Esophagus mucosa (tissue), 1 donor: ENCODE measurements at regions not wholly inside any gene's neighbourhood (a gene's known extent, or its start where the extent isn't known, plus 50 kb on each side); places are given as distances from the start of the nearest gene placed in this dataset.
A peak's percentile ranks its signal among the peaks of the same experiment; 100 is the strongest.

ENCODE experiments used
- ATAC-seq: fragments of 200-7000 bp; cut with Tn5 transposase; one replicate; pipeline ENCODE4 v1.9.1; 2020
- donor health status: DM: yes; HTN: yes; CAD: no.

- no peak for ATAC-seq
These were observed 76.8 kb upstream of the CIBAR2 start for GRCh38 chr16:85188822-85189672.

DNA sequence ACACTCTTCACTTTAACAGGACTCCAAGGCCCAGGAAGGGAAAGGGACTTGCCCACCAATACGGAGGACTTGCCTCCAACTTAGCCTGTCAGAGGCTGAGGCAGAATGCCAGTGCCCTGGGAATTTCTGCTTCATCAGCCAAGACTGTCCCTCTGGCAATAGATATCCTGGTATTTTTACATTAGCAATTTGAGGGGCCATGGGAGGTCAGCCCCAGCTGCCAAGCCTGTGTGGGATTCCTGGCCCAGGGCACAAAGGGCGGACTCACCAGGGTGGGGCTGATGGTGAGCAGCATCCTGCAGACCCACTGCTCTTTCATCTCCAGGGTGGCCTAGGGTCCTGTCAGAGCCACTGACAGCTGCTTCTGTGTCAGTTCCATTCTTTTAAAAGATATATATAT lies 78.3 kb upstream of the CIBAR2 start:
- ATAC-seq = no peak

- ATAC-seq = no peak
These were observed 79.2 kb upstream of the CIBAR2 start for GRCh38 chr16:85191341-85191965.

- ATAC-seq = peak; percentile 32
These were observed 80.2 kb upstream of the CIBAR2 start for GRCh38 chr16:85192238-85193114.

- no peak for ATAC-seq
These were observed 80.8 kb upstream of the CIBAR2 start for GRCh38 chr16:85193115-85193493.

DNA sequence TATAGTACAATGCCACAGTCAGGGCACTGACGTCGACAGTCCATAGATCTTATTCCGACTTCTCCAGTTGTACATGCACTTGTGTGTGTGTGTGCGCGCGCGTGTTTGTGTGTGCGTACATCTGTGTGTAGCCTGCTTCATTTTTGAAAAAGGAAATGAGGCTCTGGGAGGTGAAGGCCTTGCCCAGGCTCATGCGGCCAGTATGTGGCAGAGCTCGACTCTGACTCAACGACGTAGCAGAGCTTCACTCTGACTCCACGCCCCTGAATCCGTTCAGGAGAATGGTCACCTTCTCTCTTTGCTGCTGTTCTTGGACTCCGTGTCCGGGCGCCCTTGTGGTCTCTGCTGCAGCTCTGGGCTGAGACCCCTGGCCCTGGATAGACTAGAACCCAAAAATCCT lies 81.6 kb upstream of the CIBAR2 start:
- ATAC-seq = no peak

- no peak for ATAC-seq
These were observed 82.3 kb upstream of the CIBAR2 start for GRCh38 chr16:85194307-85195270.

DNA sequence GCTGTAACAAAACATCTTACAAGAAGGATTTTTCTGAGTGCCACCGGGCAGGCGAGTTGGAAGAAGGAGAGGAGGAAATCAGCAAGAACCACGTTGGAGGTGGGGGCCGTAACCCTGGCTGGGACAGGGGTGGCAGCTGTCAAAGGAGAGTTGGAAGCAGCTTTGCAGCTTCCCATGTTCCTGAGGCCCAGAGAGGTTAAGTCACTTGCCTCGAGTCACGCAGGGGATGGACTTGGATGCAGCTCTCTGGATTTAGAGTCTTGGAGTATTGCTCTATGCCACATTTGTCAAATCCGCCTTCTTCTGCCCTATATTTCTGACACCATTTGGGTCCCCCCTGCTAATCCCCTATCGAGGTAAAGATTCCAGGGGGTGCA lies 83.0 kb upstream of the CIBAR2 start:
- no peak for ATAC-seq

DNA sequence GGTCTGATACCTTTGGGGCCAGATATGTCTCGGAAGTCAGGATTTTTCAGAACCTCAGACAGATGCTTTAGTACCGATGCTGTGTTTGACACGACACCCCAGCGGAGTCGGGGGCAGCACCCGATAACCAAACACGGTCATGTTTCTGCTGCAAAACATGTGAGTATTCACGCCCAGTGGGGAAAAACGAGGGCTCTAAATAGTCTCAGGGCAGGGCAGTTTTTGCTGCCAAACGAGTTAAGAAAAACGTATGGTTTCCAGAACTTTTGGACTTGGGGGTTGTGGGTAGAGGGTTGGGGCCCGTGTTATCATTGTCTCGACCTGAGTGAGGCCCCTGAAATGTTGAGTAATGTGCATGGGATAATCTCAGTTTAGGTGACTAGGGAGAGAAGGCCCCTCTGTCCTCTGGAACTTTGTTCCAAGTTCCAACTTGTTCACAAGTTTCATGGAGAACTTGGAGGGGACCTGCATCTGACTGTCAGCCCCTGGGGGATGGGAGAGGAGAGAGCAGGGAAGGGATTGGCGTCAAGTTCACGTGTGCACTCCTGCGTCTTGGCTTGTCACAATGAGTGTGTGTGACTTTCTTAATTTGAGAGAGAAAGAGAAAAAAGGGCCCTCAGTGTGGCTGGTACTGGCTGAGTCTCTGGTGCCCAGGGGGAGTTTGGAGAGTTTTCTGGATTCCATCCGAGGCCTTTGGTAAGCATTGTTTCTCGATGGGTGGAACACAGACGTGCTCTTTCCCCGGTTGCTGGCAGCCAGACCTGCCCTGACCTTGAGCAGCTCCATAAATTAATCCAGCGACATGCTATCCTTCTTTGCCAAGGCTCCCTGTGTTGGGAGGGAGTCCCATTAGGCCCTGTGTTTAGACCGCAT lies 83.9 kb upstream of the CIBAR2 start:
- ATAC-seq = peak; percentile 23

- ATAC-seq = no peak
These were observed 84.7 kb upstream of the CIBAR2 start for GRCh38 chr16:85196976-85197375.

- no peak for ATAC-seq
These were observed 85.6 kb upstream of the CIBAR2 start for GRCh38 chr16:85197611-85198566.

GRCh38 chr16:85199069-85199725 lies 86.9 kb upstream of the CIBAR2 start:
- no peak for ATAC-seq

DNA sequence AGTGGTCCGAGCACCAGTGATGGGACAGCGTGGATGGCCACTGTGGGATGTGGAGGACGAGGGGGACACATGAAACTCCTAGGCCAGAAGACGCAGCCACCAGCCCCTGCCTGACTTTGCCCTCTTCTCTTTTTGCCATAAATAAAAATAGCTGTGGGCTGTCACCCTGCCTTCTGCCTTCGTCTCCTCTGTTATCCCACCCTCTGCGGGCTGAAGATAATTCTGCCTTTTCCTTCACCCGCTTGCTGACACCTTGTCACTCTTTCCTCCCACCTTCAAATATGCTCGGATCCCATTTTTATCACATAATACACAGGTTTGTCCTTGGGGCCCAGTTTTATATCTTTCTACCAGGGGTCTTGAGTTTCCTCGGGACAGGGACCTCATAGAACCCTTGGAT lies 87.6 kb upstream of the CIBAR2 start:
- ATAC-seq = no peak

GRCh38 chr16:85200471-85201278 lies 88.4 kb upstream of the CIBAR2 start:
- peak; percentile 52 for ATAC-seq

DNA sequence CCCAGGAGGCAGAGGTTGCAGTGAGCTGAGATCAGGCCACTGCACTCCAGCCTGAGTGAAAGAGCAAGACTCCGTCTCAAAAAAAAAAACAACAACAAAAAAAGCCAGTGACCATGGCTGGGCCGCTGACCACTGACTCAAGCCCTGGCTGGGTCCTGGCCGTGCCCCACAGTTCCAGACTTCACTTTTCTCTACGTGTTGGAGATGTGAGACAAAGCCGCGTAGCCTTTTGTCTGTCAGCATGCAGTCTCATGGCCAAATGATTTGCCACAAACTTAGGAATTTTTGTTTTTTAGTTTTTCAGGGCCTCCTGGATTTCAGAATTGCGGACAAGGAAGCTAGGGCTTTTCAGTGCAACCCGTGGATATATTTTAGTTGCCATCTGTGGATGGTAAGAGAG lies 89.3 kb upstream of the CIBAR2 start:
- no peak for ATAC-seq

DNA sequence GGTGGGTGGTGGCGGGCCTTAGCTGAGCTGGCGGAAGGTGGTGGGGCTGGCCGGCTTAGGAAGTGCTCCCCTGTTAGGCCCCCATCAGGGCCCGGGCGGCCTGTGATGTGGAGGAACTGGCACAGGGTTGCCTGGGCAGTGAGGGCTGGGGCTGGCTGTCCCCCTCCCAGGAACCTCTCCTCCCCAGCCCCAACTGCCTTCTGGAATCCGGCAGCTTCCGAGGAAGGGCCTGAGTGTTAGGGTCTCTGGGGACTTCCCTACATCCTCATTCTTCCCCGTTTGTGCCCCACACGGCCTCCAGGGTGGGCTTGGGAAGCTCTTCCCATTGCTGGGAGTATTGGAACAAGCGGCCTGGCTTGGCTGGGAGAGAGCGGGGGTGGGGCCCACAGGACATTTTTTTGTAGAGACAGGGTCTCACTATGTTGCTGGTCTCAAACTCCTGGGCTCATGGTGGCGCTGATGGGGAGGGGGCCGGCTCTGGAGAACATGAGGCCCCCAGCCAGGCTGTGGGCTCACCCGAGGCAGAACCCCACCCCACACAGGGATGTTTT lies 89.9 kb upstream of the CIBAR2 start:
- no peak for ATAC-seq

GRCh38 chr16:85202631-85203461 lies 90.6 kb upstream of the CIBAR2 start:
- ATAC-seq = no peak
